ENCODE measurements at regions not wholly inside any gene's neighbourhood (a gene's known extent, or its start where the extent isn't known, plus 50 kb on each side); places are given as distances from the start of the nearest gene placed in this dataset.
A peak's percentile ranks its signal among the peaks of the same experiment; 100 is the strongest.

DNA sequence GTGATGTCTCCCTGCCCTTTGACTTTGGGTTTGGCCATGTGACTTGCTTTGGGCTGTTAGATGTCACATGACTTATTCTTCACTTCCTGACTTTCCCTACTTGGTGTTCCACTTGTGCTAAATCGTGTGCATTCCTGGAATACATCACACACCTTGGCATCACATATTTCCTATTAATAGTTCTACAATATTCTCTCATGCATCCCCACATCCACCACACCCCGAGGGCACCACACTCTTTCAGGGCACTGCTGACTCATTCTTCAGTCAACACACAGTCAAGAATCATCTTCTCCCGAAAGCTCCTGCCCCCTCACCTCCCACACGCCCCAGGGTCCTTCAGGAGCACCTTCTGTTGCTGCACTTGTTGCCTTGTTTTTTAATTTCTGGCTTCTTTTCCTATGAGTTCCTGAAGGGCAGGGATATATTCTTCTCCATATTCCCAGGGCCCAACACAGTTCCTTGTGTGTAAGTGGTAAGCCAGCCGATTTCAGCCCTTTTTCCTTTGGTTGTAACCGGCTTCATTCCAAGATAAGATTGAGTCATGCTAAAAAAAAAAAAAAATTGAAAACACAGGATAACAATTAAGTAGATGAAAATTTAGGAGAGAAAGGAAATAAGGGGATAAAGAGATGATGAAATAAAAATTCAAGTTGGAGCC lies 341.4 kb downstream of the SLC4A3 start:
- no peaks in the 10 kb centered on the region for H3K27me3 ChIP-seq
- no peaks in the 10 kb centered on the region for H3K4me1 ChIP-seq
- DNase-seq, result no peak
- peak overlapping the region in 1 of 2 donors; percentile 40 for H3K27ac ChIP-seq
- H3K9me3 ChIP-seq, result no peaks in the 10 kb centered on the region
- intact Hi-C loops (cut with DNase I; ENCODE audit: low total_unique reads), result no loop called here
- no peaks in the 10 kb centered on the region for H3K36me3 ChIP-seq
- no peak overlapping the region for H3K4me3 ChIP-seq
- no peak for TF ChIP-seq POLR2A (IDR thresholded peaks at IDR 0.05)
- TF ChIP-seq, protein P1, sequence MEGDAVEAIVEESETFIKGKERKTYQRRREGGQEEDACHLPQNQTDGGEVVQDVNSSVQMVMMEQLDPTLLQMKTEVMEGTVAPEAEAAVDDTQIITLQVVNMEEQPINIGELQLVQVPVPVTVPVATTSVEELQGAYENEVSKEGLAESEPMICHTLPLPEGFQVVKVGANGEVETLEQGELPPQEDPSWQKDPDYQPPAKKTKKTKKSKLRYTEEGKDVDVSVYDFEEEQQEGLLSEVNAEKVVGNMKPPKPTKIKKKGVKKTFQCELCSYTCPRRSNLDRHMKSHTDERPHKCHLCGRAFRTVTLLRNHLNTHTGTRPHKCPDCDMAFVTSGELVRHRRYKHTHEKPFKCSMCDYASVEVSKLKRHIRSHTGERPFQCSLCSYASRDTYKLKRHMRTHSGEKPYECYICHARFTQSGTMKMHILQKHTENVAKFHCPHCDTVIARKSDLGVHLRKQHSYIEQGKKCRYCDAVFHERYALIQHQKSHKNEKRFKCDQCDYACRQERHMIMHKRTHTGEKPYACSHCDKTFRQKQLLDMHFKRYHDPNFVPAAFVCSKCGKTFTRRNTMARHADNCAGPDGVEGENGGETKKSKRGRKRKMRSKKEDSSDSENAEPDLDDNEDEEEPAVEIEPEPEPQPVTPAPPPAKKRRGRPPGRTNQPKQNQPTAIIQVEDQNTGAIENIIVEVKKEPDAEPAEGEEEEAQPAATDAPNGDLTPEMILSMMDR (IDR thresholded peaks at IDR 0.05), result no peak

DNA sequence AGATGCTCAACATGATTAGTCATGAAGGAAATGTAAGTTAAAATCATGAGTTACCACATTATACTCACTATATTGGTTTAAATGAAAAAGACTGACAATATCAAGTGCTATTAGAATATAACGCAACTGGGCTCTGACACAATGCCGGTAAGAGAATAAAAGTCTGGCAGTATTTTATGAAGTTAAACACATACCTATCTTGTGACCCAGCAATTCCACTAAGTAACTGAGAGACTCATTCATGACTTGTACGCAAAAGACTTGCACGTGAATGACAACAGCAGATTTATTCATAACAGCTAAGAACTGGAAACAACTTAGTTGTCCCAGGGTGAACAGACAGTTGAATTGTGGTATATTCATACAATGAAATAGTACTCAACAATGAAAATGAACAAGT lies 342.1 kb downstream of the SLC4A3 start:
- H3K4me1 ChIP-seq, result no peaks in the 10 kb centered on the region

DNA sequence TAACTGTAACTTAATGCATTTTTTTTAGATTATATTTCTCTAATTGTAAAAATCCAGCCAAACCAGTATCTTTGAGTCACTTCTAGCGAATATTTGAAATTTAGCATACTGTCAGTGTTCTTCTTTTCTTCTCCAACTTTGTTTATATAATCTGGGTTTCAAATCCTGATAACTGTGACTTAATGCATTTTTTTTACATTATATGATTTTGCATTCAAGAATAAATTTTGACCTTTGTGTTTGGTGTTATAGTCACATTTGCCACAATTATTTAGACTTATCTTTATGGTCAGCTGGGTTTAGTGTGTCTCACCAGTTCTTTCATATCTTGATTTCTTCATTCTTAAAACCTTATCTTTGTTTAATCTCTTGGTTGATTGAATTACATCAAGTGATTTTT lies 345.7 kb downstream of the SLC4A3 start:
- Histone ChIP-seq H3K4me3 (no peak overlapping the region), H3K9me3 (no peaks in the 10 kb centered on the region), H3K27ac (no peak overlapping the region), H3K27me3 (no peaks in the 10 kb centered on the region), H3K4me1 (no peaks in the 10 kb centered on the region), H3K36me3 (no peaks in the 10 kb centered on the region)
- intact Hi-C loops (cut with DNase I; ENCODE audit: low total_unique reads), result no loop called here
- DNase-seq, result no peak
- TF ChIP-seq, protein P1 (IDR thresholded peaks at IDR 0.05), result no peak
- TF ChIP-seq POLR2A (IDR thresholded peaks at IDR 0.05), result no peak

More for the DNA sequence above, 342.1 kb downstream of the SLC4A3 start:
- Histone ChIP-seq H3K36me3 (no peaks in the 10 kb centered on the region), H3K27me3 (no peaks in the 10 kb centered on the region), H3K27ac (peak overlapping the region in 1 of 2 donors; percentile 40), H3K9me3 (no peaks in the 10 kb centered on the region), H3K4me3 (no peak overlapping the region)
- no peak for TF ChIP-seq POLR2A (IDR thresholded peaks at IDR 0.05)
- TF ChIP-seq, protein P1 (IDR thresholded peaks at IDR 0.05), result no peak
- no peak for DNase-seq
- intact Hi-C loops (cut with DNase I; ENCODE audit: low total_unique reads), result no loop called here

DNA sequence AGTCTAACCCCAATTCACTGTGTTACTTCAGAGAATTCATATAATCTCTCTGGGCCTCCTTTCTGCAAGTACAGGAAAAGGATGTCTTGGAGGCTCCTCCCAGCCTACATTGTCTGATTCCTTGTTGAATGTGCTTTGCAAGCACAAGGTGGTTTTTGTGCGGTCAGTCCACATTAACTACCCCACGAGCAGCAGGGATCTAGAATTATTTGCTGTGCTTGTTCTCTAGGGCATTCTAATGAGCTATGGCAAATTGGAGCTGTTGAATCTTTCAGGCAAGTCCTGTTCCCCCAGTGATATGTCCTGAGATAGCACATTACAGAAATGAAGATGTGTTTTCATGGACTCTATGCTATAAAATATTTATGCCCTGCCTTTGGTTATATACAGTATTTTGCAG lies 349.4 kb downstream of the SLC4A3 start:
- TF ChIP-seq, protein P1 (IDR thresholded peaks at IDR 0.05), result no peak
- TF ChIP-seq POLR2A (IDR thresholded peaks at IDR 0.05), result no peak
- DNase-seq, result no peak
- intact Hi-C loops (cut with DNase I; ENCODE audit: low total_unique reads), result no loop called here
- no peak overlapping the region for H3K27ac ChIP-seq
- H3K9me3 ChIP-seq, result no peaks in the 10 kb centered on the region
- no peaks in the 10 kb centered on the region for H3K36me3 ChIP-seq
- H3K4me3 ChIP-seq, result no peak overlapping the region
- H3K27me3 ChIP-seq, result no peaks in the 10 kb centered on the region
- H3K4me1 ChIP-seq, result no peaks in the 10 kb centered on the region

DNA sequence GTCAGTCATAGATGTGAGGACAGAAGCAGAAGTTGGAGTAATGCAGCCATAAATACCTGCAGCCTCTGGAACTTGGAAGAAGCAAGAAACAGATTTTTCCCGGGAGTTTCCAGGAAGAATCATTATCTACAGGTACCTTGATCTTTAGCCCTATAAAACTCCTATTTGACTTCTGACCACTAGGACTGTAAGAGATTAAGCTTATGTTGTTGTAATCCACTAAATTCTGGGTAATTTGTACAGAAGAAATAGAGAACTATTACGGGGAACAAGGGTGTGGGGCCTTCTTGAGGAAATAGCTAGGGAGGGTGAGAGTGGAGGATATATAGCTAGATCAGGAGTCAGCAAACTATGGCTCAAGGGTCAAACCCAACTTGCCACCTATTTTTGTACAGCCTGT lies 353.2 kb downstream of the SLC4A3 start:
- Histone ChIP-seq H3K27me3 (no peaks in the 10 kb centered on the region), H3K4me3 (no peak overlapping the region), H3K36me3 (no peaks in the 10 kb centered on the region), H3K4me1 (no peaks in the 10 kb centered on the region), H3K9me3 (no peaks in the 10 kb centered on the region), H3K27ac (no peak overlapping the region)
- TF ChIP-seq, protein P1 (IDR thresholded peaks at IDR 0.05), result no peak
- TF ChIP-seq POLR2A (IDR thresholded peaks at IDR 0.05), result no peak
- no peak for DNase-seq
- intact Hi-C loops (cut with DNase I; ENCODE audit: low total_unique reads), result no loop called here
